ENCODE measurements at regions not wholly inside any gene's neighbourhood (a gene's known extent, or its start where the extent isn't known, plus 50 kb on each side); places are given as distances from the start of the nearest gene placed in this dataset.

DNA sequence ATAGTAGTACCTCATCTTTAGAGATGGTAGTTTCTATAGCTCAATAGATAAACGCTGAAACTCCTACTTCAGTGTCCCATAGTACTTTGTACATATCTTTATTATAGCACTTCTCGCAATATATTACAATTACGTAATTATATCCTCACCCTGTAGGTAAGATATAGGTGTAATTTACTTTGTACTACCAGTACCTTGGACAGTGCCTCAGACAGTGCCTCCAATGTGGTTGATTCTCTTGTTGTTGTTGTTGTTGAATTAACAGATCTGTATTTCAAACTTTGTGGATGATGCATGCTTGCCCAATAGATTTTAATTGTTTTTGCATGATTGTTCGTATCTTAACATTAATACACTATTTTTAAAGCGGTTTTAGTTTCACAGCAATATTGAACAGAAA lies 188.6 kb downstream of the ARL6IP6 start:
- Histone ChIP-seq H3K27me3 (replicated peaks) (no peaks in the 10 kb centered on the region), H3K4me3 (ENCODE audit: low read depth, low read length) (no peak overlapping the region), H3K27ac (no peak overlapping the region), H3K36me3 (replicated peaks) (no peaks in the 10 kb centered on the region)
- TF ChIP-seq, protein P1, sequence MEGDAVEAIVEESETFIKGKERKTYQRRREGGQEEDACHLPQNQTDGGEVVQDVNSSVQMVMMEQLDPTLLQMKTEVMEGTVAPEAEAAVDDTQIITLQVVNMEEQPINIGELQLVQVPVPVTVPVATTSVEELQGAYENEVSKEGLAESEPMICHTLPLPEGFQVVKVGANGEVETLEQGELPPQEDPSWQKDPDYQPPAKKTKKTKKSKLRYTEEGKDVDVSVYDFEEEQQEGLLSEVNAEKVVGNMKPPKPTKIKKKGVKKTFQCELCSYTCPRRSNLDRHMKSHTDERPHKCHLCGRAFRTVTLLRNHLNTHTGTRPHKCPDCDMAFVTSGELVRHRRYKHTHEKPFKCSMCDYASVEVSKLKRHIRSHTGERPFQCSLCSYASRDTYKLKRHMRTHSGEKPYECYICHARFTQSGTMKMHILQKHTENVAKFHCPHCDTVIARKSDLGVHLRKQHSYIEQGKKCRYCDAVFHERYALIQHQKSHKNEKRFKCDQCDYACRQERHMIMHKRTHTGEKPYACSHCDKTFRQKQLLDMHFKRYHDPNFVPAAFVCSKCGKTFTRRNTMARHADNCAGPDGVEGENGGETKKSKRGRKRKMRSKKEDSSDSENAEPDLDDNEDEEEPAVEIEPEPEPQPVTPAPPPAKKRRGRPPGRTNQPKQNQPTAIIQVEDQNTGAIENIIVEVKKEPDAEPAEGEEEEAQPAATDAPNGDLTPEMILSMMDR (IDR thresholded peaks at IDR 0.05; ENCODE audit: low read depth, low read length, missing control alignments), result no peak
- no peak for DNase-seq
- in situ Hi-C loops (cut with HindIII; ENCODE audit: low pct_ligation_motif_present, low sequenced_read_pairs), result no loop called here

DNA sequence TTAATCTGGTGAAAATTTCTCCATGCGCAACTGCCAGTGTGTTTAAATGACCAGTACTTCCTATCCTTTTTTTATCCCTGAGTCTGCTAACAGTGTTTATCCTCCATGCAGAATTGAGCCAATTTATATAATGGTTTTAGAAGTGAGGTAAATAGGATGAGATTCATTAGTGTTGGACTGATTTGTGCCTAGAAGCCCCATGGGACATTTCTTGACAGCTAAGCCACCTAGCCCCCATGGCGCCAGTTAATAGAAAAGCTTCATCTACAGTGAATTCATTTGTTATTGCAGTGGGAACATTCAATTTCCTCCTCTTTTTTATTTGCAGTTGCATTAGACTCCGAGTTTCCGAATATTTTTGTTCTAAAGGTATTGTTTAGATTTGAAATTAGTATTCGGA lies 175.6 kb downstream of the ARL6IP6 start:
- no peak overlapping the region for H3K4me3 ChIP-seq (ENCODE audit: low read depth, low read length)
- no peaks in the 10 kb centered on the region for H3K27me3 ChIP-seq (replicated peaks)
- no peak overlapping the region for H3K27ac ChIP-seq
- TF ChIP-seq, protein P1 (IDR thresholded peaks at IDR 0.05; ENCODE audit: low read depth, low read length, missing control alignments), result no peak
- in situ Hi-C loops (cut with HindIII; ENCODE audit: low pct_ligation_motif_present, low sequenced_read_pairs), result no loop called here
- H3K36me3 ChIP-seq (replicated peaks), result no peaks in the 10 kb centered on the region
- no peak for DNase-seq

DNA sequence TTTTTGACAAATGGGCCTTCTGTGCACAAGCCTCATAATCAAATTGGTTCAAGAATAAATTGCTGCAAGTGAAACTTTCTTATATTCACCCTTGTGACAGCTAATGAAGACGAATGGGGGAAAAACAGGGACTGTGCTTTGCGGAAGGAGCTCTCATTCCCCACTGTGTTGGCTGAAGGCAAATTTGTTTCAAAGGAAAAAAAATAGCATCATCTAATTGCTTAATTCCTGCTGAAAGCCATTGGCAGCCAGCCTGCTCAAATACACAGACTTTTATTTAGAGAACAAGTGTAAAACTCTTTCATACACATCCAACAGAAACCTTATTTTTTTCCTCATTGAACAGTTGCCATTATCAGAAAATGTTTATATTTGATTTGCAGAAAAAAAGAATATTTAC lies 172.3 kb downstream of the ARL6IP6 start:
- Histone ChIP-seq H3K36me3 (replicated peaks) (no peaks in the 10 kb centered on the region), H3K27me3 (replicated peaks) (no peaks in the 10 kb centered on the region), H3K4me3 (ENCODE audit: low read depth, low read length) (no peak overlapping the region), H3K27ac (no peak overlapping the region)
- TF ChIP-seq, protein P1 (IDR thresholded peaks at IDR 0.05; ENCODE audit: low read depth, low read length, missing control alignments), result no peak
- in situ Hi-C loops (cut with HindIII; ENCODE audit: low pct_ligation_motif_present, low sequenced_read_pairs), result no loop called here
- DNase-seq, result no peak

DNA sequence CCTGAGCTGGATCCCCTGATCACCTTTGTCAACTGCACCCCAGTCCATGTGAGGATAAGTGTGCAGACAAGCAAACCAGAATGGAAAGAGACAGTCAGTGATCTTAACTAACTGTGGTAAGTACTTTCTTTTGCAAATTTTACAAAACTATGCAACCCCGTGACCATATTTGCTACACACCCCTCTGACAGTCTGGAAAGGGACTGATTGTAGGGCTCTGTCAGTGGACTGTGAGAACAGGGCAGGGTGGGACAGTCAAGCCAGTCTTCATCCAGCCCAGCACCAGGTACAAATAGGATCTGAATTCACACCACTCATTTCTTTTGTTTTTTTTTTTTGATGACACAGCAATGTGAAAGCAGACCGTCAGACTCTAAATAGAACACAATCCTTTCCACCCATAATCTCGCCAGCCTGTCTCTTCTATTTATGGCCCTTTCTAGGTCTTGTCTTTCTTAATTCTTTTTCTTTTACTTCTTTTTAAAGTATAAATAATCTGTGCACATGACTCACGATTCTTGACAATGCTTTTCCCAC lies 165.6 kb downstream of the ARL6IP6 start:
- TF ChIP-seq, protein P1 (IDR thresholded peaks at IDR 0.05; ENCODE audit: low read depth, low read length, missing control alignments), result no peak
- H3K4me3 ChIP-seq (ENCODE audit: low read depth, low read length), result no peak overlapping the region
- H3K36me3 ChIP-seq (replicated peaks), result no peaks in the 10 kb centered on the region
- in situ Hi-C loops (cut with HindIII; ENCODE audit: low pct_ligation_motif_present, low sequenced_read_pairs), result no loop called here
- no peaks in the 10 kb centered on the region for H3K27me3 ChIP-seq (replicated peaks)
- H3K27ac ChIP-seq, result no peak overlapping the region
- no peak for DNase-seq

DNA sequence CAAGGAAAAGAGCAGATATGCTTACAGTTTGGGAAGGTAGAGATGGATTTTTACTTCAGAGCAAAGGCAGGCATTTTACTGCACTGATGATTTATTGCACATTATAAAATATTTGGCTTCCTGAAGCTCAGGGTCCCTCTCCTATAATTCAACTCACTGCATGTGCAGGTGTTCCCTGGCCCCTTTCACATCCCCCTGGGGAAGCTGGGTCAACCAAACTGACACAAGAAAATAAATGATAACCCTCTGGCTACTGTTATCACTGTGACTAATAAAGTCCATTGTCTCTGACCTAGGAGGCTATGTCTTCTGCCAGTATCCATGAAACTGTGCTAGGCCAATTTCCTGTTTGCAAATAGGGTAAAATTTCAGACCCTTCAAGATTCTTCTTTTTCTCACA lies 163.1 kb downstream of the ARL6IP6 start:
- Histone ChIP-seq H3K36me3 (replicated peaks) (no peaks in the 10 kb centered on the region), H3K4me3 (ENCODE audit: low read depth, low read length) (no peak overlapping the region), H3K27ac (no peak overlapping the region), H3K27me3 (replicated peaks) (no peaks in the 10 kb centered on the region)
- TF ChIP-seq, protein P1 (IDR thresholded peaks at IDR 0.05; ENCODE audit: low read depth, low read length, missing control alignments), result no peak
- DNase-seq, result no peak
- in situ Hi-C loops (cut with HindIII; ENCODE audit: low pct_ligation_motif_present, low sequenced_read_pairs), result no loop called here

DNA sequence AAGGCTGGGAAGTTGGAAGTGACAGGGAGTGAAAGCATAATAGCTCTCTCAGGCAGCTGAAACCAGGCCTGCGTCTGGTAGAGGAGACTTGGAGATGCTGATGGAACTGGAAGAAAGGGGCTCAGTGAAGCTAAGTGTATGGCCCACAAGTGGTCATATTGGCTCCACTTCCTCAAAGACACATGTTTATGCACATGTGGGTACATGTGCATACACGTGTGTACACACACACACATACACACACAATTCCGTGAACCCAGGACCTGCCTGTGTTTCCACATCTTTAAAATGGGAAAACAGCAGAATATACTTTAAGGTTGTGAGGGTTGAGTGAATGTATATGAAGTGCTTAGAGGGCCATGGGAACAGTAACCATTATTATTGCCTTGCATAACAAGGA lies 160.9 kb downstream of the ARL6IP6 start:
- in situ Hi-C loops (cut with HindIII; ENCODE audit: low pct_ligation_motif_present, low sequenced_read_pairs), result no loop called here
- no peak overlapping the region for H3K27ac ChIP-seq
- no peak for DNase-seq
- H3K27me3 ChIP-seq (replicated peaks), result no peaks in the 10 kb centered on the region
- H3K36me3 ChIP-seq (replicated peaks), result no peaks in the 10 kb centered on the region
- TF ChIP-seq, protein P1 (IDR thresholded peaks at IDR 0.05; ENCODE audit: low read depth, low read length, missing control alignments), result no peak
- H3K4me3 ChIP-seq (ENCODE audit: low read depth, low read length), result no peak overlapping the region

All from brain microvascular endothelial cell (primary cell).